ENCODE measurements at regions not wholly inside any gene's neighbourhood (a gene's known extent, or its start where the extent isn't known, plus 50 kb on each side); places are given as distances from the start of the nearest gene placed in this dataset.

GRCh38 chr3:163159306-163159705 lies 1662.7 kb downstream of the OTOL1 start:
- no peak for DNase-seq
- Mint-ChIP-seq H3K36me3 (ENCODE audit: insufficient read depth, unreplicated experiment) (no peaks in the 10 kb centered on the region), H3K4me1 (ENCODE audit: low read depth, unreplicated experiment) (no peaks in the 10 kb centered on the region), H3K9me3 (ENCODE audit: low read depth, unreplicated experiment) (no peaks in the 10 kb centered on the region), H3K4me3 (ENCODE audit: low read depth, unreplicated experiment) (no peak overlapping the region), H3K27me3 (ENCODE audit: unreplicated experiment) (no peaks in the 10 kb centered on the region), H3K27ac (ENCODE audit: unreplicated experiment) (no peak overlapping the region)
- BruUV-seq (replicated peaks): no TSS peak
- TF ChIP-seq CTCF (IDR thresholded peaks at IDR 0.05; ENCODE audit: unreplicated experiment): no peak
- intact Hi-C loops (cut with micrococcal nuclease; ENCODE audit: unreplicated experiment): no loop called here
- CTCF ChIA-PET: no interaction called here

GRCh38 chr3:163139600-163139999 lies 1643.0 kb downstream of the OTOL1 start:
- Mint-ChIP-seq H3K36me3 (ENCODE audit: insufficient read depth, unreplicated experiment) (no peaks in the 10 kb centered on the region), H3K9me3 (ENCODE audit: low read depth, unreplicated experiment) (peaks cover 11% of the 10 kb centered on the region), H3K4me1 (ENCODE audit: low read depth, unreplicated experiment) (no peaks in the 10 kb centered on the region), H3K27me3 (ENCODE audit: unreplicated experiment) (no peaks in the 10 kb centered on the region), H3K4me3 (ENCODE audit: low read depth, unreplicated experiment) (no peak overlapping the region), H3K27ac (ENCODE audit: unreplicated experiment) (no peak overlapping the region)
- DNase-seq: no peak
- CTCF ChIA-PET: no interaction called here
- no TSS peak for BruUV-seq (replicated peaks)
- intact Hi-C loops (cut with micrococcal nuclease; ENCODE audit: unreplicated experiment): no loop called here
- TF ChIP-seq CTCF (IDR thresholded peaks at IDR 0.05; ENCODE audit: unreplicated experiment): no peak

- intact Hi-C loops (cut with micrococcal nuclease; ENCODE audit: unreplicated experiment): no loop called here
- no TSS peak for BruUV-seq (replicated peaks)
- Mint-ChIP-seq H3K36me3 (ENCODE audit: insufficient read depth, unreplicated experiment) (no peaks in the 10 kb centered on the region), H3K4me3 (ENCODE audit: low read depth, unreplicated experiment) (no peak overlapping the region), H3K4me1 (ENCODE audit: low read depth, unreplicated experiment) (no peaks in the 10 kb centered on the region), H3K27me3 (ENCODE audit: unreplicated experiment) (no peaks in the 10 kb centered on the region), H3K27ac (ENCODE audit: unreplicated experiment) (no peak overlapping the region), H3K9me3 (ENCODE audit: low read depth, unreplicated experiment) (peaks cover 11% of the 10 kb centered on the region)
- CTCF ChIA-PET: no interaction called here
- no peak for TF ChIP-seq CTCF (IDR thresholded peaks at IDR 0.05; ENCODE audit: unreplicated experiment)
- no peak for DNase-seq
Measured at GRCh38 chr3:163138258-163138657, 1641.7 kb downstream of the OTOL1 start.

- H3K36me3 Mint-ChIP-seq (ENCODE audit: insufficient read depth, unreplicated experiment): no peaks in the 10 kb centered on the region
- CTCF ChIA-PET: no interaction called here
- H3K27ac Mint-ChIP-seq (ENCODE audit: unreplicated experiment): no peak overlapping the region
- no peak for TF ChIP-seq CTCF (IDR thresholded peaks at IDR 0.05; ENCODE audit: unreplicated experiment)
- intact Hi-C loops (cut with micrococcal nuclease; ENCODE audit: unreplicated experiment): no loop called here
- no peak for DNase-seq
- no peaks in the 10 kb centered on the region for H3K4me1 Mint-ChIP-seq (ENCODE audit: low read depth, unreplicated experiment)
- no TSS peak for BruUV-seq (replicated peaks)
- no peaks in the 10 kb centered on the region for H3K27me3 Mint-ChIP-seq (ENCODE audit: unreplicated experiment)
- H3K4me3 Mint-ChIP-seq (ENCODE audit: low read depth, unreplicated experiment): no peak overlapping the region
- H3K9me3 Mint-ChIP-seq (ENCODE audit: low read depth, unreplicated experiment): peaks cover 15% of the 10 kb centered on the region
Measured at GRCh38 chr3:163132111-163132510, 1635.5 kb downstream of the OTOL1 start.

GRCh38 chr3:163129287-163129686 lies 1632.7 kb downstream of the OTOL1 start:
- H3K4me3 Mint-ChIP-seq (ENCODE audit: low read depth, unreplicated experiment): no peak overlapping the region
- BruUV-seq (replicated peaks): no TSS peak
- no peaks in the 10 kb centered on the region for H3K4me1 Mint-ChIP-seq (ENCODE audit: low read depth, unreplicated experiment)
- H3K27ac Mint-ChIP-seq (ENCODE audit: unreplicated experiment): no peak overlapping the region
- DNase-seq: no peak
- no peaks in the 10 kb centered on the region for H3K36me3 Mint-ChIP-seq (ENCODE audit: insufficient read depth, unreplicated experiment)
- peaks cover 29% of the 10 kb centered on the region for H3K9me3 Mint-ChIP-seq (ENCODE audit: low read depth, unreplicated experiment)
- intact Hi-C loops (cut with micrococcal nuclease; ENCODE audit: unreplicated experiment): no loop called here
- CTCF ChIA-PET: no interaction called here
- TF ChIP-seq CTCF (IDR thresholded peaks at IDR 0.05; ENCODE audit: unreplicated experiment): no peak
- H3K27me3 Mint-ChIP-seq (ENCODE audit: unreplicated experiment): no peaks in the 10 kb centered on the region

Measured in Calu3 (cell line).